Stimulated activated CD8-positive, alpha-beta memory T cell treated with anti-CD3 and anti-CD28 coated beads, Interleukin-15, amount 100 ng/mL, for 24 hours (primary cell): ENCODE measurements at regions not wholly inside any gene's neighbourhood (a gene's known extent, or its start where the extent isn't known, plus 50 kb on each side); places are given as distances from the start of the nearest gene placed in this dataset.
"Not testable (repeated sequence)": the region's sequence is repeated elsewhere in the genome, so short reads cannot be mapped to it uniquely, and the experiment has no call there.

Experiments
- DNase-seq: peaks from one replicate; pipeline ENCODE4 v3.0.0-alpha.2; 2020; ENCODE audit warnings: low read depth

DNA sequence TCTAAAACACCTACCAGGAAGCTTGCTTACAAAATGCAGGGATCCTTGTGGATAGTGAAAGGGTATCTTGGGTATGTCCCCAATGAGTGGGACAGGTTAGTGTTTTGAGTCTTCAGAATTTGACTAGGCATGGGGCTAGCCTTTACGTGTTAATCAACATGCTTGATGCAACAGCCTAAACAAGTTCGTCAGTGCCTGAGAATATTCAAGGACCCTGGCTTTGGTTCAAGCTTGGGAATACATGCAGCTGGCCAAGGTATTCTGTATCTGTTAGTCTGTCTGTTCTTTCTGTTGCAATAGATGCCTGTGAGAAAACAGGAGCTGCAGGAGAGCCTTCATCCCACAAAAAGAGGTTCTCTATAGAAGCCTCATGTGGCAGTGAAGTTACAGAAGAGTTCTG, 149.5 kb downstream of the CCNG2 start:
- no peak for DNase-seq

DNA sequence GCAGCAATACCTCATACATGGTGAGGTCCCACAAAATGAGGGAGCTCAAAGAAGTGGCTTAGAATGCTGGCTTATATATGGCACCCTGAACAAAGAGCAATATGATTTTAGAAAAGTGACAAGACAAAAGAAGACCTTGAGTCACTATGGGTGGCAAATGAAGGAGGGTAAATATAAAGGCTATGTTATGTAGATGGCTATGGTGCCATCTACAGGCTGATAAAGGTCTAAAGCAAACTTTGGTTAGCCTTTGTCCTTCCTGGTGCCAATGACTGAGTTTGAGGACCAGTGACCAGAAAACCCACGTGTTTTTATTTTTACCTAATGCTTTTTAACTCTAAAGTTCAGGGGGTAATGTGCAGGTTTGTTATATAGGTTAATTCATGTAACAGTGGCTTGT, 151.8 kb downstream of the CCNG2 start:
- DNase-seq: no peak

DNA sequence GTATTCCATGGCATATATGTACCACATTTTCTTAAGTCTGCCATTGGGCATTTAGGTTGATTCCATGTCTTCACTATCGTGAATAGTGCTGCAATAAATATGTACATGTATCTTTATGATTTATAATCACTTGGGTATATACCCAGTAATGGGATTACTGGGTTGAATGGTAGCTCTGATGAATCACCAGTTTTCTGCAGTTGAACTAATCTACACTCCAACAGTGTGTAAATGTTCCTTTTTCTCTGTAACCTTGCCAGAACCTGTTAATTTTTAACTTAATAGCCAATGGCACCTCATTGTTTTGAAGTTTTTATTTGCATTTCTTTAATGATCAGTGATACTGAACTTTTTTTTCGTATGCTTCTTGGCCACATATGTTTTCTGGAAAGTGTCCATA, 152.5 kb downstream of the CCNG2 start:
- no peak for DNase-seq

DNA sequence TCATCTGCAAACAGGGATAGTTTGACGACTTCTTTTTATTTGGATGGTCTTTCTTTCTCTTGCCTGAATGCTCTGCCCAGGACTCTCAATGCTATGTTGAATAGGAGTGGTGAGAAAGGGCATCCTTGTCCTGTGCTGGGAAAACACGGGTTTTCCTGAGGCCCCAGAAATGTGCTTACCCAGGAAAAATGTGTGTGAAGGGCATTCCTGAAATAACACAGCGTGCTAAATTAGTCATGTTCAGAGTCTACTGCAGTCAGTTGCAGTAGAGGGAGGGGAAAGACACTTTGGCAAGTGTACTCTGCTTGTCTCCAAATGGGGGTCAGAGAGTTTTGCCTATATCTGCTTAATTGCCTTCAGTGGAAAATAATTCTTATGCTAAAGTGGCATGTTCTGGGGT, 153.9 kb downstream of the CCNG2 start:
- no peak for DNase-seq

DNA sequence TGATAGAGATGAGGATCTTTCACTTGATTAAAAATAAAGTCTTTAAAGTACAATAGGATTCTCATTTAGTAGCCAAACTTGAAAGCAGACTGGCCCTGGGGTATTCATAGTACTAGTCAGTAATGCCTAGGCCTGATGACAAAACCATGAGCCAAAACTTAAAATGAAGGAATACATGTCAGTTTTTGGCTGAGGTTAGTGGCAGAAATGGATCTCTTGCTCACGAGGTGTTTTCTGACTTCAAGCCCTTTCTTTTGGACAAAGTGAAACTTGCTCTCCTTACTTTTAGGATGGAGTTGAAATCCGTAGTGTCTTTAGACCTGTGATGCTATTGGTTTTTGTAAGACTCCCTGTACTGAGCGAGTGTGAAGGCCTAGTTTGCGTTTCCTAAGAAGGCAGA, 157.7 kb downstream of the CCNG2 start:
- DNase-seq: no peak

DNA sequence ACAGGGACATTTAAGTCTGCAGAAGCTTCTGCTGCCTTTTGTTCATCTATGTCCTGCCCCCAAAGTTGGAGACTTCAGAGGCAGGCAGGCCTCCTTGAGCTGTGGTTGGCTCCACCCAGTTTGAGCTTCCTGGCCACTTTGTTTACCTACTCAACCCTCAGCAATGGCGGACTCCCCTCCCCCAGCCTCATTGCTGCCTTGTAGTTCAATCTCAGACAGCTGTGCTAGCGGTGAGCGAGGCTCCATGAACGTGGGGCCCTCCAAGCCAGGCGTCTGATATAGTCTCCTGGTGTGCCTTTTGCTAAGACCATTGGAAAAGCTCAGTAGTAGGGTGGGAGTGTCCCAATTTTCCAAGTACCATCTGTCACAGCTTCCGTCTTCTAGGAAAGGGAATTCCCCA, 170.1 kb downstream of the CCNG2 start:
- no peak for DNase-seq

DNA sequence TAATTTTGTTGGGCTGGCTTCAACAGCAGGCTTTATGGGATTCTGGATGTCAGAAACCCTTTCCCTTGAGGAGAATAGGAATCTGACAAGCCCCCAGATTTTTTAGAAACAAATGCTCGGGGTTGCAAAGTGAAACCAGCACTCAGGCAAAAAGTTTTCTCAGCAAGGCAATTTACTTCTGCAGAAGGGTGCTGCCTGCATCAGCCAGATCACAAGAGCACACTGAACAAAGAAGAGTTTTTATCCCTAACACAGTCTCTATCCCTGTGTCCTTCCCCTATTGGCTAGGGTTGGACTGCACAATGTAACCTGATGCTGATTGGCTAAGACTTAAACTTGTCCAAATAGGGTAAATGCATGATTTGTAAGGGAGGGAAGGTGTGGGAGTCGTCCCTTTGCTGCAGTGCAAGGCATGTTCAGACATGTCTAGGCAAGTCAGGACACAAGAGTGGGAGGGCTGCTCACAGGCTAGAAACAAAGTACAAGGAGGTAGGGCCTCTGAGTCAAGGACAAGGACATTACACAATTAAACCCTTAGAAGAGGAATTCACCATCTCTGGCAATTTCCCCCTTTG, 175.8 kb downstream of the CCNG2 start:
- no peak for DNase-seq

DNA sequence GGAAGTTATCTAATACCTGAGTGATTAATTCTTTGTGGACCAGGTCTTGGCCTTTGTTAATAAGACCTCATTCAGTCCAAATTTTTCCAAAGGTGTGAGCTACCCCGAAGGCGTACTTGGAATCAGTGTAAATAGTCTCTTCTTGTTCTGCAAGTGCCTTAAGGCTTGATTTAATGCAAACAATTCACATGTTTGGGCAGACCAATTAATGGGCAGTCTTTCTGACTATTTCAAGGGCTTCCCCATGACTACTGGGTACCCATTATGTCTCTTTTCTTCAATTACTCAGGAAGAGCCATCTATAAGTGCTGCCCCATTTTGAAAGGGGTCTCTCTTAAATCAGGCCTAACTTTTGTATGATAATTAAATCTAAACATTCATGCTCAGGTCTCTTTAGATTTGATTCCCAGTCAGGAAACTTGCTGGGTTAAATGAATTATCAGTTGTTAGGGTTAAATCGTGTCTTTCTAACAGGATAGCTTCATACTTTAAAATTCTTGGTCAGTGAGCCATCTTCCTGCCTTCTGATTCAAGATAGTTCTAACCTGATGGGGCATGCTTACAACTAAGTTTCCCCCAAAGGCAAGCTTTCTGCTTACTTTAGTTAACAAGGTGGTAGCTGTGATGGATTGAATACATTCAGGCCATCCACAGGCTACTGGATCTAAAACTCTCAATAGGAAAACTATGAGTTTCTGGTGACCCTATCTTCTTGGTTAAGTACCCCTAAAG, 179.6 kb downstream of the CCNG2 start:
- no peak for DNase-seq

DNA sequence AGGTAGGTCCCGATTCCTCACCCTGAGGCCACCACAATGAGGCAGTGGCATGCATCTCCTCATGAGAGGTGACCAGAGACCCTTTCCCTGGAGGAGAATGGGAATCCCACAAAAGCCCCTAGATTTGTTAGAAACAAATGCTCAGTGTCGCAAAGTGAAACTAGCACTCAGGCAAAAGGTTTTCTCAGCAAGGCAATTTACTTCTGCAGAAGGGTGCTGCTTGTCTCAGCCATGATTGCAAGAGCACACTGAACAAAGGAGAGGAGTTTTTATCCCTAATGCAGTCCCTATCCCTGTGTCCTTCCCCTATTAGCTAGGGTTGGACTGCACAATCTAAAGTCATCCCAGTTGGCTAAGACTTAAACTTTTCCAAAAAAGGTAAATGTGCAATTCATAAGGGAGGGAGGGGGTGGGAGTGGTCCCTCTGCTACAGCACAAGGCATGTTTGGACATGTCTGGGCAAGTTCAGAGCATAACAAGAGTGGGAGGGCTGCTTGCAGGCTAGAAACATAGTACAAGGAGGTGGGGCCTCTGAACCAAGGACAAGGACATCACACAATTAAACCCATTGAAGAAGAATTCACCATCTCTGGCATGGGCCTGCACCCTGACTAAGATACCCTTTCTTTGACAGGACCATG, 185.3 kb downstream of the CCNG2 start:
- no peak for DNase-seq

DNA sequence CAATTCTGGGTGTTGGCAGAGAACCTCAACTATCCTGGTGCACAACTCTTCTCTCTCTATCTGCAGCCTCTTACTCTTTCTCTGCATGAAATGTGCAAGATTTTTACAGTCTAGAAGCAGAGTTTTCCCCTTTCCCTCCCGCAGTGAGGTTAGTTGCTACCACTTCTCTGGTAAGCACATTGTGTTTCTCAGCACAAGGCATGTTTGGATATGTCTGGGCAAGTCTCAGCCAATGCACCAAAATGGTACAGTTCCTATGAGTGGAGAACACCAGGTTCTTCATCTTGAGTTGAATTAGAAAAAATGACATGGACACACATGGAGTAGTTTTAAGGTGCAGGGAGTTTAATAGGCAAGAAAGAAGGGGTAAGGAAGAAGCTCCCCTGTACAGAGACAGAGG, 187.0 kb downstream of the CCNG2 start:
- DNase-seq: no peak

DNA sequence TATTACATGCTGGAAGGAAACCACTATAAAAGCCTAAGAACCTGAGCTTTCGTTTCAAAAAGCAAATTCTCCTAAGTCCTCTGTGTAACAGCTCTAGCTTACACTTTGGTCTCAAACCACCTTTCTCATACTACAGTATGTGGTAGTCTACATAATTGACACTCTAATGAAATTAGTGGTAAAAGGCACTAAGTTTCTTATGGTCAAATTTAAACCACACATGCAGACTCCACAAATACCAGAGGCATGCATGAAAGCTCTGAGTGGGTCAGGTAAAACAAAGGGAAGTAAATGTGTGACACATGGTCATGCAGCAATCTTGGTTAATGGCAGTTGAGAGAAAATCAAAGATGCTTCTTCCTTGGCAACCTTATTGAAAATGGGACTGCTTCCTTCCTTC, 187.8 kb downstream of the CCNG2 start:
- DNase-seq: no peak

DNA sequence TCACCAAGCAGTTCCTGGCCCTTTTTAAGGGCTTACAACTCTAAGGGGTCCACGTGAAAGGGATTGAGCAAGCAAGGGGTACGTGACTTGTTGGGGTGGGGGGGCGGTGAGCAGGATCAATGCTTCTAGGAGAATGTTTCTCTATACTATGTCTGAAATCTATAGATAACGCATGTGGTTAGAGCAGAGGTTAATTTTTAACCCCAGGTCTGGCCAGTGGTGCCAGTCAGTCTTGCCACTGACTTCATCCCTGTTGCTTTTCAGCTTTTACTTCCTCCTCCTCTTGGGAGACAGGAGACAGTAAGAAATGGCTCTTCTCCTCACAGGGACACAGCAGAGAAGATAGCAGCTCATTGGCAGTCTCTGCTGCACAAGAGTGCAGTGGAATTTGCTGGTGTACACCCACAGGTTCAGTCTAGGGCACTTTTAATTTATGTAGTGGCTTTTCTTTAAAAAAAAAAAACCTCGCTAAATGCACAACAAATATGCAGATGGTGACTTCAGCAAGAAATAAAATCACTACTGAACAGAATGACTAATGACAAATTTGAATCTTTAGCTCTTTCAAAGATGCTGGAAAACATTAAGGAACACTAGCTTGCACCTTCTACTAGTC, 190.5 kb downstream of the CCNG2 start:
- no peak for DNase-seq

DNA sequence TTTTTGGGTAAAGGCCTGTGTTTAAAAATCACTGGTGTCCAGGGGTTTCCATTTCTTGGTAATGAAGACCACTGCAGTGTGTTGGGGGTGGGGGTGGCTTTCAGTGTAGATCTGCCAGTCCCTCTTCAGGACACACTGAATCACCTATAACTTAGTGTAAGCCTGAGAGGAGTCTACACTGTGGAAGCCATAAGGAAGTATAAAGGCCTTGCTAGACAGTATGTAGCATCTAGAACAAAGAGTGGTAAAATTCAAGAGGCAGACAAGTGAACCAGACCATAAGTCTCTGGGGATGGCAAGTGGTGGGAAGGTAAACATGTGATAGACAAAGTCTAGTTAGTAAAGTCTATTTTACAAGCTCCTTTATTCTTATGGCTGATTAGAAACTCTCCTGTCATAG, 191.8 kb downstream of the CCNG2 start:
- DNase-seq: no peak

DNA sequence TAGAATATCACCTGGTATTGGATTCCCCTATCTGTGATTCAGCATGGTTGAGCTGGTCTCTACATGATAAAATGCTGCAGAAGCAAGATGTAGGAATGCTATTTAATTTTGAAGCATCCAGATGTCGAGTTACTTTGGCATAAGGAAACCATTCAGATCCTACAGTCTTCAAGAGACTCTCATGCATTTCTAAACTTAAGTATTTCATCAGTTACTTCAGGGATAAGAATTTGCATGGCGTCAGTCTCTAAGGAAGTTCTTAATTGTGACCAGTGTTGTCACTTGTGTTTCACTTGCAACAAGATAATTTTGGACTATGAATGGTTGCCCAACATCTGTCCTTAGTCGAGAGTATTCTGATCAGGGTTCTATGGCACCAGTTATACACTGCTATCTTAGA, 192.4 kb downstream of the CCNG2 start:
- no peak for DNase-seq

DNA sequence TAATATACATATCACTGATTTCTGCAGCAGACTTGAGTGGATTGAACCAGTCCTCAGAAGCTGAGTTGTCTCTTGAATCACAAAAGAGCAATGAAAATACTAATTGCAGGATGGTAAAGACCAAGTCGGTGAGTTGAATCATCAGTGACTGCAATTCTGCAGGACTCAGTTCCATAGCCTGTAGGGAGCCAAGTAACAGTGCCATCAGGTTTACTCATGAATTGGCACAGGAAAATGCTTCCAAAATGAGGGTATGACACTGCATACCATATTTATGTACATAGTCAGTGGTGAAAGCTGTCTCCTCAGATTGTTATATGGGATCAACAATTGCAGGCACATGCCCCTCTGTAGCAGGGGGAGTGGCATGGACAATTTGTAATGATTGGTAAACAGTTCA, 192.8 kb downstream of the CCNG2 start:
- no peak for DNase-seq

DNA sequence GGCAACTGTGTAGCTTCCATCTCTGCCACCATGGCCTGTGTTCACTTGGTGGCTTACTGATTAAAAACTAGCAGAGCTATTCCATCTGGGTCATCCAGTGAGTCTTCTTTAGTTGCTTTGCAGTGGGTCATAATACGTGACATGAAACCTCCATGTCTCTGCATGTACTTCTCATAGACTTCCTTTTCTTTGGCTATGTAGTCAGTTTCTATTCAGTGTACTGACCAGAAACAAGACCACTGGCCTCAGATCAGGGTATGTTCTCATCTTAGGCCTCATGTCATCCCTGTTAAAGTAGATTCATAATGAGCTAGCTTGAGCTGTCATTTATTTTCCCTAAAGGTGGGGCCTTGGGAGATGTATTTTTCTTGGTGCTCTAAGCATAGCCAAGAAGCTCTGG, 195.2 kb downstream of the CCNG2 start:
- DNase-seq: no peak

DNA sequence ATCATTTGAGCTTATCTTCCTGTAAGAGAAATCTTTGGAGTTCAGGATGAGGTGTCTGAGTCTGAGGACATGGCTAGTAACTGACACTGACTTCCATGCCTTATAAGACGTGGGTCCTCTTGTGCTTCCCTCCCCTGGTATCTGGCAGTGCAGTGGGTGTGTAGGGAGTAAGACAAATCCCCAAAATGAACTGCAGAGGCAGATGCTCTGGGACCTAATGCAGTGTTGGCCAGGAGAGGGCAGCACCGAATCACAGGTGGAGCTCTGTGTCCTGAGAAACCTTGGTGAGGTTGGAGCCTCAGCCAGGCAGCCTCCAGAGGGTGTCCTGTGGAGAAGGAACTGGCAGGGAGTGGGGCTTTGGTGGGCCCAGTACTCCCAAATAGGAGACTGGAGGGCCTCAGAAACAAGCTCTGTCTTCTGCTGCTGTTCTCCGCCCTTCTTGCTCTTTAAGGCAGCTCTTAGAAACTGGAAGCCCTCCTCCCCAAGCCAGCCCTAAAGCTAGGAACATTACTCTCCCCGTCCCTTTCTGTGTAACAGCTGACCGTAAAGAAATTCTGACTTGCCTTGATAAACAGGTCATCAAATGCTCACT, 196.8 kb downstream of the CCNG2 start:
- DNase-seq: not testable (repeated sequence)

DNA sequence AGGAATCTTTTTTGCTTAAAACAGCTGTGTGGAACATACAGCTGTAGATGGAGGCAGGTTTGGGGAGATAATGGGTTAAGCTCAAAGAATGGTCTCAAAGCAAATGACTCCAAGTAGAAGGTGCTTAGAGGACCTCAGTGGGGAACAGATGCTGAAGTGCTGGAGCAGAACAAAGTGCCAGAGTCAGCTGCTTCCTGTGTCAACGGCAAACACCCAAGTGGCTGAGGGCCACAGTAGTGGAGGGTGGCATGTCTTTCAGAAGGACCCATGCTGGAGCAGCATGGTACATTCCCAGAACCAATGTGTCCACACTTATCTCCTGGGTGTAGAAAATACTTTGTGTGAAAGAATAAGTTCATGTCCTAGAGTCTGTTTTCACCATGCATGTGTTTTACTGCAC, 197.5 kb downstream of the CCNG2 start:
- no peak for DNase-seq

DNA sequence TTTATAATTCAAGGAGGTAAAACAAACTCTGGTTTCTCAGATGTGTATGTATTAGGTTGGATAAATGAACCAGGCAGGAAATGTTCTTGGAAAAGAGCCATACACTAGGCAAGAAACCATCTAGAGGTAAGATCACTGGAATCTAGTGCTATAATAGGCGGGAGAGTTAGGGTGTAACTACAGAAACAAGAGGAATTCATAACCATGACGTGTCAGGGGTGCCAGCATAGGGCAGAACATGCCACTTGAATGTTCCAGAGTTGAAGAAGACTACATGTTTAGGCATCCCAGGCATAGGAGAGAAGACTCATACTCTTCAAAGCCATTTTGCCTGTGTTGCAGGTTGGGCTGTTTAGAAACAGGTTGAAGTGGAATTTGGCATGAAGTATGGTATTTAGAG, 198.7 kb downstream of the CCNG2 start:
- DNase-seq: no peak

DNA sequence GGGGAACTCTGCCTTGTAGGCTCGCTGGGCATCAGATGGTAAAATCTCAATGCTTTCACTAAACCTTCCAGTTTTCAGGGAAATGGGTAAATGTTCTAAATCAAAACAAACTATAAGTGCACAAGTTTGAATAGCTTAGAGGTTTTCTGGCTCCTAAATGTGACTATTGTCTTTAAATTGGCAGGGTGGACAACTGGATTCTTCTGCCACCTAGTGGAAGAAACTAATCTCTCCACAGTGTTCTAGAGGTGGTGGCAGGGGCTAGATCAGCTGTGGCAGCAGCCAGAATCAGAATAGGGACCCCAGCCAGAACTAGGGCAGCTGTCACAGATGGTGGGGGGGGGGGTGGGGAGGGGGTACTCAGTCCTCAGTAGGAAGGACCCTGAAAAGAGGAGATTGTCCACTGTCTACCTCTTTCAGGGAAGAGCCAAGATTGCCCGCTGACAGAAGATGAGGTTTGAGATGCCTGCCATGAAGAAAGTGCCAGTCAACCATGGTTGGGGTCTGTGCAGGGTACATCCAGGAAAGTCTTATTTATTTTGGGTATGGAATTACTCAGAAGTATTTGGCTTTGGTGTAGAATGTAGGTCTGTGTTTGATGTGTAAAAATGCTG, 201.4 kb downstream of the CCNG2 start:
- DNase-seq: no peak

DNA sequence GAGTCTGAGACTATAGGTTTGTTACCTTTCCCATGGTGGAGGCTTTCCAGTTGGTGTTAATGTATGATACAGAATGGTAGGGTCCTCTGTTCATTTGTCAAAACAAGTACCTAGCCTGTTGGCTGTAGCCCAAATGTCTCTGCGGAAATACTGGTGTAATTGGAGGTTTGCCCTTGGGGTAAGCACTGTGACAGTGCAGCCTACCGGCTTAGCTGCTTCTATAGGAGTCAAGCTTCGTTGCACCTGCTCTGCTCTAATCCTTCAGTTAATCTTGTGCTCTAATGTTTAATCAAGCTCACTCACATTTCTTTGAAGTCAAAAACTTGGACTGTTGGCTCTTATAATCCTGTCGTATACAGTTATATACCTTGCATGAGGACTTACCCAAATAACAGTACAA, 203.4 kb downstream of the CCNG2 start:
- DNase-seq: no peak

DNA sequence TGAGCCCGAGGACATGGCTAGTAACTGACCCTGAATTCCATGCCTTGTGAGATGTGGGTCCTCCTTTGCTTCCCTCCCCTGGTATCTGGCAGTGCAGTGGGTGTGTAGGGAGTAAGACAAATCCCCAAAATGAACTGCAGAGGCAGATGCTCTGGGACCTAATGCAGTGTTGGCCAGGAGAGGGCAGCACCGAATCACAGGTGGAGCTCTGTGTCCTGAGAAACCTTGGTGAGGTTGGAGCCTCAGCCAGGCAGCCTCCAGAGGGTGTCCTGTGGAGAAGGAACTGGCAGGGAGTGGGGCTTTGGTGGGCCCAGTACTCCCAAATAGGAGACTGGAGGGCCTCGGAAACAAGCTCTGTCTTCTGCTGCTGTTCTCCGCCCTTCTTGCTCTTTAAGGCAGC, 209.9 kb downstream of the CCNG2 start:
- DNase-seq: not testable (repeated sequence)

DNA sequence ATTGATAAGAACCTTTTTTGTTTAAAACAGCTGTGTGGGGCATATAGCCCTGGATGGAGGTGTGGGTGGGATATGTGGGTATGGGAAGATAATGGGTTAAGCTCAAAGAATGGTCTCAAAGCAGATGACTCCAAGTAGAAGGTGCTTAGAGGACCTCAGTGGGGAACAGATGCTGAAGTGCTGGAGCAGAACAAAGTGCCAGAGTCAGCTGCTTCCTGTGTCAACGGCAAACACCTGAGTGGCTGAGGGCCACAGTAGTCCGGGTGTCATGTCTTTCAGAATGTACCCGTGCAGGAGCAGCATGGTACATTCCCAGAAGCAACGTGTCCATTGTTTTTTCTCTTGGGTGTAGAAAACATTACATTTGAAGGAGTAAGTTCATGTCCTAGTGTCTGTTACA, 210.6 kb downstream of the CCNG2 start:
- DNase-seq: no peak
